OCI-LY1 (cell line): ENCODE measurements at regions not wholly inside any gene's neighbourhood (a gene's known extent, or its start where the extent isn't known, plus 50 kb on each side); places are given as distances from the start of the nearest gene placed in this dataset.

ENCODE experiments used
- H2AFZ ChIP-seq: fragments of 200-600 bp; sonication (generic), shearing (Covaris generic); 2 replicates; pipeline ENCODE4 v1.6.0; 2014; ENCODE audit warnings: antibody characterized with exemption, mild to moderate bottlenecking, low read length
- H3F3A ChIP-seq: fragments of 200-600 bp; sonication (generic), shearing (Covaris generic); 2 replicates; pipeline ENCODE4 v1.6.0; 2014; ENCODE audit warnings: mild to moderate bottlenecking, antibody characterized with exemption, low read length, moderate library complexity; ENCODE audit not compliant: insufficient read depth
- H3K27ac ChIP-seq: fragments of 200-600 bp; sonication (generic); 2 replicates; pipeline ENCODE4 v1.5.1; 2014; ENCODE audit warnings: low read length, mixed run types, mild to moderate bottlenecking, low read depth; ENCODE audit not compliant: poor library complexity, severe bottlenecking
- H3K27me3 ChIP-seq: fragments of 200-600 bp; sonication (generic); 2 replicates; pipeline ENCODE4 v1.6.0; 2014; ENCODE audit warnings: antibody characterized with exemption, mild to moderate bottlenecking, low read length, moderate library complexity; ENCODE audit not compliant: insufficient read depth
- H3K36me3 ChIP-seq: fragments of 200-600 bp; sonication (generic); 2 replicates; pipeline ENCODE4 v1.6.1; 2014; ENCODE audit warnings: mild to moderate bottlenecking, antibody characterized with exemption, low read length, moderate library complexity, mixed read lengths; ENCODE audit not compliant: insufficient read depth
- H3K4me1 ChIP-seq: fragments of 200-600 bp; sonication (generic); 2 replicates; pipeline ENCODE4 v1.5.1; 2014; ENCODE audit warnings: mild to moderate bottlenecking, low read length, moderate library complexity; ENCODE audit not compliant: insufficient read depth, severe bottlenecking
- H3K4me2 ChIP-seq: fragments of 200-600 bp; sonication (generic), shearing (Covaris generic); 2 replicates; pipeline ENCODE4 v1.6.1; 2014; ENCODE audit warnings: low read length
- H3K4me3 ChIP-seq: fragments of 200-600 bp; sonication (generic); 2 replicates; pipeline ENCODE4 v1.5.1; 2014; ENCODE audit warnings: low read length, low read depth, mild to moderate bottlenecking, mixed read lengths; ENCODE audit not compliant: poor library complexity, severe bottlenecking
- H3K79me2 ChIP-seq: fragments of 200-600 bp; shearing (Covaris generic); 2 replicates; pipeline ENCODE4 v1.6.1; 2016; ENCODE audit warnings: mixed run types, low read length, mixed read lengths; ENCODE audit not compliant: insufficient read depth
- H3K9ac ChIP-seq: fragments of 200-600 bp; sonication (generic), shearing (Covaris generic); 2 replicates; pipeline ENCODE4 v1.6.1; 2014; ENCODE audit warnings: mild to moderate bottlenecking, low read length, mixed read lengths
- H3K9me2 ChIP-seq: fragments of 200-600 bp; sonication (generic), shearing (Covaris generic); 2 replicates; pipeline ENCODE4 v1.6.1; 2014; ENCODE audit warnings: low read depth, mild to moderate bottlenecking, low read length, mixed read lengths
- H3K9me3 ChIP-seq: fragments of 200-600 bp; shearing (Covaris generic); 2 replicates; pipeline ENCODE4 v1.6.1; 2014; ENCODE audit warnings: low read length, mixed read lengths
- H4K20me1 ChIP-seq: fragments of 200-600 bp; sonication (generic), shearing (Covaris generic); 2 replicates; pipeline ENCODE4 v1.6.0; 2016; ENCODE audit warnings: mild to moderate bottlenecking, low read length; ENCODE audit not compliant: insufficient read depth
- CTCF ChIP-seq: fragments of 200-600 bp; sonication (generic), shearing (Covaris generic); IDR thresholded peaks from 2 replicates; pipeline ENCODE4 v1.5.1; 2017; ENCODE audit warnings: mild to moderate bottlenecking, antibody characterized with exemption, low read length, moderate library complexity, mixed read lengths
- EZH2 ChIP-seq: fragments of 200-600 bp; sonication (generic), shearing (Covaris generic); IDR thresholded peaks from 2 replicates; pipeline ENCODE4 v1.8.0; 2017; ENCODE audit warnings: borderline replicate concordance, mixed run types, mild to moderate bottlenecking, antibody characterized with exemption, low read length, moderate library complexity, mixed read lengths

DNA sequence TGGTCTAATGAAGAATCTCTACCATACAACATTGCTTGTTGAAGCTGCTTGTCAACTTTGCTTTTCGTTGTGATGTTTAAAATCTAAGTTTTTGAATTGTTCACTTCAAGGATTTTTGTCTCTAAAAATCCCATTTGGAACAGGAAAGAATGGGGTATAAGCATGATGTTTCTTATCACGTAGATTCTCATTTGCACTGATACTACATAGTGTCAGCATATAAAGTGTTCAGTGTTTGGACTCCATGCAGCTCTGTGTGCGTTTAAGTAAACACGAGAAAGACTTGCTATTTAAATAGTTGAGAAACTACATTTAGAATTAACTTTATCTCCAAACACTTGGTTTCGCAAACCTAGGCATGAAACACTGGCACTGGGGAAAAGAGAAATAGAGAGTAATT is 452.5 kb downstream of the NKX6-1 start:
- Histone ChIP-seq H4K20me1 (no peaks in the 10 kb centered on the region), H3K9ac (no peak overlapping the region), H3K79me2 (no peaks in the 10 kb centered on the region), H3K4me1 (no peaks in the 10 kb centered on the region), H3K9me3 (no peaks in the 10 kb centered on the region), H3K4me2 (no peak overlapping the region), H3K9me2 (no peaks in the 10 kb centered on the region), H3K27ac (no peak overlapping the region), H3K27me3 (no peaks in the 10 kb centered on the region), H2AFZ (no peak overlapping the region), H3K4me3 (no peak overlapping the region), H3K36me3 (no peaks in the 10 kb centered on the region), H3F3A (no peaks in the 10 kb centered on the region)
- TF ChIP-seq CTCF: no peak
- no peak for TF ChIP-seq EZH2

GRCh38 chr4:84041426-84041825 is 457.7 kb downstream of the NKX6-1 start:
- no peak overlapping the region for H3K4me3 ChIP-seq
- H3K4me2 ChIP-seq: no peak overlapping the region
- no peaks in the 10 kb centered on the region for H3K4me1 ChIP-seq
- H3K27ac ChIP-seq: no peak overlapping the region
- H3K9me2 ChIP-seq: no peaks in the 10 kb centered on the region
- H4K20me1 ChIP-seq: no peaks in the 10 kb centered on the region
- H3K9ac ChIP-seq: no peak overlapping the region
- H2AFZ ChIP-seq: no peak overlapping the region
- no peaks in the 10 kb centered on the region for H3K79me2 ChIP-seq
- no peaks in the 10 kb centered on the region for H3K36me3 ChIP-seq
- H3K27me3 ChIP-seq: no peaks in the 10 kb centered on the region
- TF ChIP-seq EZH2 (no peak), CTCF (no peak)
- no peaks in the 10 kb centered on the region for H3F3A ChIP-seq
- H3K9me3 ChIP-seq: no peaks in the 10 kb centered on the region

GRCh38 chr4:84035568-84035967 is 463.5 kb downstream of the NKX6-1 start:
- H3K4me1 ChIP-seq: no peaks in the 10 kb centered on the region

More at GRCh38 chr4:84035568-84035967, 463.5 kb downstream of the NKX6-1 start:
- H3K9me2 ChIP-seq: no peaks in the 10 kb centered on the region
- no peaks in the 10 kb centered on the region for H3F3A ChIP-seq
- no peak overlapping the region for H3K27ac ChIP-seq
- no peaks in the 10 kb centered on the region for H3K36me3 ChIP-seq
- no peaks in the 10 kb centered on the region for H3K79me2 ChIP-seq
- no peak overlapping the region for H3K4me3 ChIP-seq
- H3K27me3 ChIP-seq: no peaks in the 10 kb centered on the region
- H3K9me3 ChIP-seq: no peaks in the 10 kb centered on the region
- no peak overlapping the region for H3K9ac ChIP-seq
- H3K4me2 ChIP-seq: no peak overlapping the region
- TF ChIP-seq CTCF (no peak), EZH2 (no peak)
- H4K20me1 ChIP-seq: no peaks in the 10 kb centered on the region
- no peak overlapping the region for H2AFZ ChIP-seq
